ENCODE measurements at regions not wholly inside any gene's neighbourhood (a gene's known extent, or its start where the extent isn't known, plus 50 kb on each side); places are given as distances from the start of the nearest gene placed in this dataset.

DNA sequence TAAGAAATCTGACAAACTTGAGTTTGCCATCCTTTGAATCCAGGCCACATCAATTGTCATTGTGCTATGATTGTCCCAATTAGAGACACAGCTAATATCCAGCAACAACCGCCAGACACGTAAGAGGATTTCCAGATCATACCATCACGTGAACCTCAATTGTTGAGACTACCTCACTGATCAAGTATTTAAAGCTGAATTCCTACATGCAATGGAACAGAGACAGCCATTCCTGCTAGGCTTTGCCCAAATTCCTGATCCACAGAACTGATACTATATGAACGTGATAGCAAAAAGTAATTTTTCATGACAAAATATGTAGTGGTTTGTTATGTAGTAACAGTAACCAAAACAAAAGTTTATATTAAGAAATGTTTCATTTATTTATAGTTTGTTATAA, 657.7 kb downstream of the PRR16 start:
- intact Hi-C loops (cut with micrococcal nuclease) = no loop called here
- TF ChIP-seq CTCF (IDR thresholded peaks at IDR 0.05; ENCODE audit: borderline replicate concordance) = no peak
- Histone ChIP-seq H3K9me3 (replicated peaks) (no peaks in the 10 kb centered on the region), H3K36me3 (no peaks in the 10 kb centered on the region), H3K4me3 (no peak overlapping the region), H3K27ac (replicated peaks) (no peak overlapping the region), H3K4me1 (no peaks in the 10 kb centered on the region), H3K27me3 (ENCODE audit: low read depth) (no peaks in the 10 kb centered on the region)
- DNase-seq = no peak

DNA sequence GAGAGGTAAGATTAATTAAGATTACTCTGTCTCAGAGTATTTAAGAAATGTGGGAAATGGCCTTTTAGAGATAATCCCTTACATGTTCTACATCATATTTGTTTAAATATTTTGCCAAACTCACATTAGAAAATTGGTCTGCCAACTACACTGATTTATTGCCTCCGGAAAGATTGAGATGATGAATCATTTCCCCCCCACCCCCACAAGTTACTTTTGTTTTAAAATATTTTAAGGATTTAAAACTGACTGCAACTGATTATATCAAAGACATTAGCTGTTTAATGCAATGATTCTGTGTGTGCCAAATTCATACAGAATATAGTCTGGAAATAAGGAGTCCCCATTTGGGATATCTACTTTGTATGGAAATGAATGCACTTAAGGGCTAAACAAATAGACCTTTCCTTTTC, 674.4 kb downstream of the PRR16 start:
- intact Hi-C loops (cut with micrococcal nuclease) = no loop called here
- Histone ChIP-seq H3K27ac (replicated peaks) (no peak overlapping the region), H3K4me3 (no peak overlapping the region), H3K9me3 (replicated peaks) (no peaks in the 10 kb centered on the region), H3K4me1 (no peaks in the 10 kb centered on the region), H3K36me3 (no peaks in the 10 kb centered on the region), H3K27me3 (ENCODE audit: low read depth) (no peaks in the 10 kb centered on the region)
- TF ChIP-seq CTCF (IDR thresholded peaks at IDR 0.05; ENCODE audit: borderline replicate concordance) = no peak
- DNase-seq = no peak

GRCh38 chr5:121138952-121139351, 674.9 kb downstream of the PRR16 start:
- H3K4me1 ChIP-seq = no peaks in the 10 kb centered on the region
- H3K4me3 ChIP-seq = no peak overlapping the region
- no peaks in the 10 kb centered on the region for H3K36me3 ChIP-seq
- intact Hi-C loops (cut with micrococcal nuclease) = no loop called here
- no peaks in the 10 kb centered on the region for H3K9me3 ChIP-seq (replicated peaks)
- DNase-seq = no peak
- H3K27ac ChIP-seq (replicated peaks) = no peak overlapping the region
- no peaks in the 10 kb centered on the region for H3K27me3 ChIP-seq (ENCODE audit: low read depth)
- TF ChIP-seq CTCF (IDR thresholded peaks at IDR 0.05; ENCODE audit: borderline replicate concordance) = no peak

DNA sequence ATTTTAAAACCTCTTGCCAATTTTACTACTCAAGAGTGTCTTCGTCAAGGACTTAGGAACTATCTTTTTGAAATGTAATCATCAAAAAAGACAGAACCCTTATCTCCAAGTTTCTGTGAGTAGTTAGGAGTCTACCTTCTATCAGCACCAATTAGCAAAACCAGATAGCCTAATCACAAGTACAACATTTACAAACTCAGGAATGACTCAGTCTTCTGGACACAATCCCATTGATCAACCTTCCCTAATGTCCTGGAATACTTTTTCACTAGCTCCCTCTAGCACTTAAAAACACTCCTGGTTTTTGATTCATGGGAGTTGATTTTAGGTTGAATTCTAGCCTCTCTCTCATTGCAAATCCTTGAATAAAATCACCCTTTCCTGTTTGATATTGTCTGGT, 680.7 kb downstream of the PRR16 start:
- no peak for DNase-seq
- Histone ChIP-seq H3K36me3 (no peaks in the 10 kb centered on the region), H3K9me3 (replicated peaks) (peaks cover 4% of the 10 kb centered on the region), H3K27ac (replicated peaks) (no peak overlapping the region), H3K4me3 (no peak overlapping the region), H3K27me3 (ENCODE audit: low read depth) (no peaks in the 10 kb centered on the region), H3K4me1 (no peaks in the 10 kb centered on the region)
- TF ChIP-seq CTCF (IDR thresholded peaks at IDR 0.05; ENCODE audit: borderline replicate concordance) = no peak
- intact Hi-C loops (cut with micrococcal nuclease) = no loop called here

DNA sequence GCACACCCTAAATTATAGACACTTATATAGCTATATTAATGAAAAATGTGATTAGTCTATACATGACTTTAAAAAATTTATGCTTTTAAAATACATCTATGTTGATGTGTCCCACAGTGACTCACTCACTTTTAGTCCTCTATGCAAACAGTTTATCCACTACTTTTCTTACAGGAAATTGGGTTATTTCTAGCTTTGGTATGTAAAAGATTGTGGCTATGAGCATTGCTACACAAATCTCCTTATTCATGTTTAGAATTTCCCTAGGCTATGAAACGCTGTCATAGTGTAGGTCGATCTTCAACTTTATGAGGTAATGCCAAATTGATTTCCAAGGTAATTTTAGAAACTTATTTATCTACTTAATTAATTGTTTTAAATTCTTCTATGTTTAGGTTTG, 687.4 kb downstream of the PRR16 start:
- DNase-seq = no peak
- Histone ChIP-seq H3K27ac (replicated peaks) (no peak overlapping the region), H3K27me3 (ENCODE audit: low read depth) (no peaks in the 10 kb centered on the region), H3K4me1 (no peaks in the 10 kb centered on the region), H3K9me3 (replicated peaks) (peaks cover 4% of the 10 kb centered on the region), H3K4me3 (no peak overlapping the region), H3K36me3 (no peaks in the 10 kb centered on the region)
- intact Hi-C loops (cut with micrococcal nuclease) = no loop called here
- TF ChIP-seq CTCF (IDR thresholded peaks at IDR 0.05; ENCODE audit: borderline replicate concordance) = no peak

- Histone ChIP-seq H3K9me3 (replicated peaks) (peaks cover under 1% of the 10 kb centered on the region), H3K4me1 (no peaks in the 10 kb centered on the region), H3K4me3 (no peak overlapping the region), H3K27ac (replicated peaks) (no peak overlapping the region), H3K27me3 (ENCODE audit: low read depth) (no peaks in the 10 kb centered on the region), H3K36me3 (no peaks in the 10 kb centered on the region)
- intact Hi-C loops (cut with micrococcal nuclease) = no loop called here
- DNase-seq = no peak
- no peak for TF ChIP-seq CTCF (IDR thresholded peaks at IDR 0.05; ENCODE audit: borderline replicate concordance)
Measured at GRCh38 chr5:121152411-121152810, 688.3 kb downstream of the PRR16 start.

Measured in left ventricle myocardium inferior (tissue), 1 donor.